GM12878 (cell line): ENCODE measurements at regions not wholly inside any gene's neighbourhood (a gene's known extent, or its start where the extent isn't known, plus 50 kb on each side); places are given as distances from the start of the nearest gene placed in this dataset.

Experiments
- ATAC-seq: fragments of 200-7000 bp; cut with Tn5 transposase; 3 replicates; pipeline ENCODE4 v1.9.1; 2020; ENCODE audit warnings: mild to moderate bottlenecking, moderate library complexity
- BruUV-seq: library from RNA; stranded (reverse); fragments of 400-500 nt; replicated peaks from 2 replicates; lab custom pipeline; 2021; lab: Mats Ljungman, UMichigan
- CTCF ChIA-PET: fragments of 300-600 bp; sonication (Branson Sonifier 250); formaldehyde crosslinking; extraction: SDS; loops from one replicate; lab custom pipeline; 2021; ENCODE audit warnings: inconsistent platforms; lab: Yijun Ruan, JAX
- POLR2A ChIA-PET: fragments of 350-600 bp; formaldehyde crosslinking; extraction: SDS; loops from one replicate; lab custom pipeline; 2021; ENCODE audit warnings: inconsistent platforms; lab: Charles Lee
- RAD21 ChIA-PET: fragments of 300-600 bp; sonication (Branson Sonifier 250); formaldehyde crosslinking; loops from one replicate; lab custom pipeline; 2023; ENCODE audit warnings: antibody characterized with exemption; ENCODE audit not compliant: unreplicated experiment; lab: Charles Lee
- SMC1A ChIA-PET: fragments of 300-600 bp; sonication (Branson Sonifier 250); formaldehyde crosslinking; loops from one replicate; lab custom pipeline; 2023; ENCODE audit not compliant: unreplicated experiment, uncharacterized antibody; lab: Charles Lee
- DNase-seq: peaks from one replicate; pipeline ENCODE4 v3.0.0-alpha.2; 2011; ENCODE audit warnings: low read depth, low spot score
- FAIRE-seq: peaks from 3 replicates; lab custom pipeline; 2011; peaks lifted over from hg19 to GRCh38; lab: Jason Lieb, UNC
- H2AFZ ChIP-seq: 2 replicates; pipeline ENCODE4 v1.6.0; 2011; ENCODE audit warnings: low read depth, low read length, control low read depth; ENCODE audit not compliant: control insufficient read depth
- H3K27ac ChIP-seq: 2 replicates; pipeline ENCODE4 v1.5.1; 2011; ENCODE audit warnings: control low read depth; ENCODE audit not compliant: control insufficient read depth, insufficient read depth
- H3K27me3 ChIP-seq, 2 experiments: replicated peaks in 1 of 2; 2 replicates each; pipeline versions ENCODE4 v1.6.0 to v1.6.1; 2011; ENCODE audit warnings: low read length in 1 of 2; ENCODE audit not compliant: control insufficient read depth in 2 of 2, insufficient read depth in 2 of 2
- H3K36me3 ChIP-seq, 2 experiments: 2 replicates each; pipeline ENCODE4 v1.5.1; 2011; ENCODE audit warnings: low read length in 1 of 2; ENCODE audit not compliant: control insufficient read depth in 2 of 2, insufficient read depth in 2 of 2
- H3K4me1 ChIP-seq: 2 replicates; pipeline ENCODE4 v1.6.1; 2011; ENCODE audit warnings: mild to moderate bottlenecking, low read length, moderate library complexity, mixed read lengths; ENCODE audit not compliant: control insufficient read depth, insufficient read depth
- H3K4me2 ChIP-seq: 2 replicates; pipeline ENCODE4 v1.6.0; 2011; ENCODE audit warnings: control low read depth; ENCODE audit not compliant: control insufficient read depth, insufficient read depth
- H3K4me3 ChIP-seq: fragments of 200-600 bp; sonication (generic); 2 replicates; pipeline ENCODE4 v1.5.1; 2016
- H3K79me2 ChIP-seq: 2 replicates; pipeline ENCODE4 v1.6.0; 2011; ENCODE audit warnings: low read length; ENCODE audit not compliant: control insufficient read depth, insufficient read depth
- H3K9ac ChIP-seq: 2 replicates; pipeline ENCODE4 v1.8.0; 2011; ENCODE audit warnings: low read length, control low read depth, mixed read lengths; ENCODE audit not compliant: control insufficient read depth, insufficient read depth
- H3K9me3 ChIP-seq: replicated peaks from 3 replicates; pipeline ENCODE4 v1.5.1; 2011; ENCODE audit warnings: mild to moderate bottlenecking, low read length; ENCODE audit not compliant: control insufficient read depth, insufficient read depth
- H4K20me1 ChIP-seq: 2 replicates; pipeline ENCODE4 v1.6.0; 2011; ENCODE audit not compliant: control insufficient read depth, insufficient read depth
- ATF3 ChIP-seq: IDR thresholded peaks from 2 replicates; pipeline ENCODE4 v1.6.1; 2011; ENCODE audit warnings: low read depth, mild to moderate bottlenecking, low read length, moderate library complexity, borderline replicate concordance; ENCODE audit errors: extremely low read depth
- BRCA1 ChIP-seq: IDR thresholded peaks from 2 replicates; pipeline ENCODE4 v1.6.1; 2011; ENCODE audit warnings: low read depth, low read length, improper control_type of control experiment
- CHD2 ChIP-seq: IDR thresholded peaks from 2 replicates; pipeline ENCODE4 v1.6.1; 2011; ENCODE audit warnings: low read depth, low read length, improper control_type of control experiment, borderline replicate concordance
- EED ChIP-seq: sonication (generic); IDR thresholded peaks from 2 replicates; pipeline ENCODE4 v1.6.1; 2016; ENCODE audit warnings: antibody characterized with exemption, low read depth
- HSF1 ChIP-seq: fragments of 150-350 bp; IDR thresholded peaks from 2 replicates; pipeline ENCODE4 v1.6.1; 2014; ENCODE audit warnings: mild to moderate bottlenecking, low read depth, low read length
- NFIC ChIP-seq: IDR thresholded peaks from 2 replicates; pipeline ENCODE4 v1.6.1; 2012; ENCODE audit warnings: low read depth, mild to moderate bottlenecking, inconsistent platforms, low read length, moderate library complexity
- PML ChIP-seq: IDR thresholded peaks from 2 replicates; pipeline ENCODE4 v1.6.1; 2012; ENCODE audit warnings: low read length, inconsistent platforms
- TCF3 ChIP-seq: IDR thresholded peaks from 2 replicates; pipeline ENCODE4 v1.6.1; 2012; ENCODE audit warnings: low read depth, mild to moderate bottlenecking, low read length, borderline replicate concordance; ENCODE audit not compliant: insufficient read depth
- ZBTB11 ChIP-seq: fragments of 450-650 bp; formaldehyde crosslinking; IDR thresholded peaks from 2 replicates; pipeline ENCODE4 v1.5.0; 2022; ENCODE audit warnings: mild to moderate bottlenecking, missing genetic modification characterization
- ZNF24 ChIP-seq: fragments of 450-650 bp; IDR thresholded peaks from 2 replicates; pipeline ENCODE4 v1.6.1; 2017; ENCODE audit warnings: antibody characterized with exemption, mild to moderate bottlenecking
- ZNF687 ChIP-seq: fragments of 450-650 bp; IDR thresholded peaks from 2 replicates; pipeline ENCODE4 v1.6.1; 2017; ENCODE audit warnings: mild to moderate bottlenecking, moderate library complexity
- WGBS: methylation state at CpG from one replicate; pipeline ENCODE4 v1.1.6; 2016; ENCODE audit warnings: low lambda C conversion rate; ENCODE audit not compliant: insufficient replicate concordance, insufficient coverage; ENCODE audit errors: missing lambda C conversion rate; 5-methylcytosine and 5-hydroxymethylcytosine counted together
- in situ Hi-C: fragments of 300-500 bp; cut with MboI; formaldehyde crosslinking; loops from 9 replicates; pipeline ENCODE4 v1.14.3; 2018; ENCODE audit warnings: mixed read lengths
- intact Hi-C: fragments of 100-400 bp; cut with micrococcal nuclease; formaldehyde crosslinking; loops from one replicate; pipeline ENCODE4 v1.14.2; 2022; ENCODE audit not compliant: unreplicated experiment
- TF ChIP-seq, protein P1 (sequence below): fragments of 450-650 bp; IDR thresholded peaks from 2 replicates; pipeline ENCODE4 v1.6.1; 2018; ENCODE audit warnings: borderline replicate concordance, mild to moderate bottlenecking; ENCODE audit not compliant: partially characterized antibody

- H3K27me3 ChIP-seq: no peaks in the 10 kb centered on the region
- peaks cover 6% of the 10 kb centered on the region for H3K4me1 ChIP-seq
- ATAC-seq: no peak
- H3K36me3 ChIP-seq: no peaks in the 10 kb centered on the region
- ChIA-PET POLR2A (interaction anchor here (1.1 to 8.1 kb wide), 2 partner anchors 8 to 61 kb away, joined by 3 to 141 read pairs; no protein-coding TSS in a partner anchor), RAD21 (interaction anchor here (1.1 to 1.9 kb wide), 2 partner anchors 74 to 82 kb away, joined by 3 to 6 read pairs; no protein-coding TSS in a partner anchor), SMC1A (interaction anchor here (1.3 to 1.8 kb wide), 3 partner anchors 9 to 63 kb away, joined by 3 to 8 read pairs (median 5); no protein-coding TSS in a partner anchor), CTCF (interaction anchor here (13.5 kb wide), 1 partner anchor 22 kb away, joined by 177 read pairs; no protein-coding TSS in a partner anchor)
- H3K9me3 ChIP-seq: no peaks in the 10 kb centered on the region
- no peak overlapping the region for H3K4me3 ChIP-seq
- BruUV-seq: no TSS peak
- FAIRE-seq: no peak
- no peaks in the 10 kb centered on the region for H4K20me1 ChIP-seq
- H3K9ac ChIP-seq: no peak overlapping the region
- intact Hi-C loops (no loop called here), in situ Hi-C loops (loop anchor here (10.0 kb wide), 1 partner anchor 118 kb away; no protein-coding TSS in a partner anchor)
- DNase-seq: no peak
- WGBS: 80% methylated on average over 3 of the region's 3 CpGs
- no peak overlapping the region for H2AFZ ChIP-seq
- H3K4me2 ChIP-seq: no peak overlapping the region
- no peaks in the 10 kb centered on the region for H3K79me2 ChIP-seq
- no peak overlapping the region for H3K27ac ChIP-seq
- TF ChIP-seq, protein P1, sequence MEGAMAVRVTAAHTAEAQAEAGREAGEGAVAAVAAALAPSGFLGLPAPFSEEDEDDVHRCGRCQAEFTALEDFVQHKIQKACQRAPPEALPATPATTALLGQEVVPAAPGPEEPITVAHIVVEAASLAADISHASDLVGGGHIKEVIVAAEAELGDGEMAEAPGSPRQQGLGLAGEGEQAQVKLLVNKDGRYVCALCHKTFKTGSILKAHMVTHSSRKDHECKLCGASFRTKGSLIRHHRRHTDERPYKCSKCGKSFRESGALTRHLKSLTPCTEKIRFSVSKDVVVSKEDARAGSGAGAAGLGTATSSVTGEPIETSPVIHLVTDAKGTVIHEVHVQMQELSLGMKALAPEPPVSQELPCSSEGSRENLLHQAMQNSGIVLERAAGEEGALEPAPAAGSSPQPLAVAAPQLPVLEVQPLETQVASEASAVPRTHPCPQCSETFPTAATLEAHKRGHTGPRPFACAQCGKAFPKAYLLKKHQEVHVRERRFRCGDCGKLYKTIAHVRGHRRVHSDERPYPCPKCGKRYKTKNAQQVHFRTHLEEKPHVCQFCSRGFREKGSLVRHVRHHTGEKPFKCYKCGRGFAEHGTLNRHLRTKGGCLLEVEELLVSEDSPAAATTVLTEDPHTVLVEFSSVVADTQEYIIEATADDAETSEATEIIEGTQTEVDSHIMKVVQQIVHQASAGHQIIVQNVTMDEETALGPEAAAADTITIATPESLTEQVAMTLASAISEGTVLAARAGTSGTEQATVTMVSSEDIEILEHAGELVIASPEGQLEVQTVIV: no peak
- no peak for TF ChIP-seq EED
- no peak for TF ChIP-seq ATF3
- no peak for TF ChIP-seq ZBTB11 (CRISPR knock-in tag)
- no peak for TF ChIP-seq ZNF687
- TF ChIP-seq CHD2: no peak
- TF ChIP-seq TCF3: no peak
- TF ChIP-seq BRCA1: no peak
- no peak for TF ChIP-seq ZNF24
- TF ChIP-seq PML: no peak
- no peak for TF ChIP-seq HSF1
- TF ChIP-seq NFIC: no peak
Observed at GRCh38 chr22:22036588-22036987, 54.0 kb upstream of the TOP3B start.
